Pancreas (tissue), 10 donors: ENCODE measurements at regions not wholly inside any gene's neighbourhood (a gene's known extent, or its start where the extent isn't known, plus 50 kb on each side); places are given as distances from the start of the nearest gene placed in this dataset.
"Not testable (repeated sequence)": the region's sequence is repeated elsewhere in the genome, so short reads cannot be mapped to it uniquely, and the experiment has no call there.

Source experiments
- ATAC-seq, 4 donors: fragments of 200-7000 bp; cut with Tn5 transposase; one replicate each; pipeline versions ENCODE4 v1.8.0 to v1.9.1; 2020; ENCODE audit warnings: mild to moderate bottlenecking in 4 of 4, moderate library complexity in 4 of 4
- DNase-seq, 6 donors: peaks; one replicate each; pipeline ENCODE4 v3.0.0-alpha.2; 2020
- FAIRE-seq: peaks from 2 replicates; lab custom pipeline; 2012; peaks lifted over from hg19 to GRCh38; lab: Jason Lieb, UNC
- H3K27ac ChIP-seq, 4 donors: fragments of 200-600 bp; sonication (generic); 1 replicate in 3 of 4; 2 replicates in 1 of 4; pipeline versions ENCODE4 v1.5.0 to v1.8.0; 2020
- H3K27me3 ChIP-seq, 4 donors: fragments of 200-600 bp; one replicate each; pipeline ENCODE4 v1.8.0; 2021
- H3K36me3 ChIP-seq, 3 donors: fragments of 200-600 bp; sonication (generic) in 1 of 3; one replicate each; pipeline versions ENCODE4 v1.5.0 to v1.8.0; 2020 to 2021
- H3K4me1 ChIP-seq, 3 donors: fragments of 200-600 bp; one replicate each; pipeline ENCODE4 v1.8.0; 2021
- H3K4me3 ChIP-seq, 4 donors: fragments of 200-600 bp; sonication (generic) in 2 of 4; one replicate each; pipeline versions ENCODE4 v1.5.0 to v1.8.0; 2020 to 2021
- H3K9me3 ChIP-seq, 4 donors: fragments of 200-600 bp; one replicate each; pipeline ENCODE4 v1.8.0; 2021
- CTCF ChIP-seq, 4 donors: fragments of 200-600 bp; sonication (generic) in 3 of 4; IDR thresholded peaks; one replicate each; pipeline versions ENCODE4 v1.5.0 to v1.8.0; 2021; ENCODE audit warnings: antibody characterized with exemption in 4 of 4
- WGBS, 2 donors: extraction: QIAGEN DNeasy Blood & Tissue Kit; methylation state at CpG; one replicate each; pipeline ENCODE4 v1.1.7; 2013; 5-methylcytosine and 5-hydroxymethylcytosine counted together
- intact Hi-C, 3 donors: fragments of 100-400 bp; cut with DNase I; formaldehyde crosslinking; loops; one replicate each; pipeline versions ENCODE4 v1.11.1 to v1.14.2; 2022
- donor health status: healthy with polysubstance abuse.
- donor health status: DM: no; HTN: no; CAD: no; lungs with moderate emphysema.
- donor health status: DM: no; HTN: no; CAD: no.
- donor health status: control.
- donor health status: control.
- donor health status: Bipolar disorder and iron deficiency.
- donor health status: DM: yes; HTN: yes; CAD: no.
- donor health status: DM: no; HTN: no; CAD: no.
- donor health status: DM: no; HTN: no; CAD: no.
- donor health status: DM: yes; HTN: yes; CAD: no.

GRCh38 chrX:3425031-3425430, 78.6 kb upstream of the MXRA5 start:
- intact Hi-C loops, result no loop called here
- Histone ChIP-seq H3K9me3 (no peaks in the 10 kb centered on the region), H3K4me1 (no peaks in the 10 kb centered on the region), H3K4me3 (no peak overlapping the region), H3K36me3 (no peaks in the 10 kb centered on the region), H3K27me3 (no peaks in the 10 kb centered on the region), H3K27ac (no peak overlapping the region)
- FAIRE-seq, result no peak
- WGBS, 2 donors, result 39% methylated on average over 6 of the region's 6 CpGs
- no peak for ATAC-seq
- no peak for DNase-seq
- TF ChIP-seq CTCF (IDR thresholded peaks at IDR 0.05), result no peak

GRCh38 chrX:3420316-3420715, 73.9 kb upstream of the MXRA5 start:
- intact Hi-C loops, result no loop called here
- Histone ChIP-seq H3K4me1 (no peaks in the 10 kb centered on the region), H3K4me3 (no peak overlapping the region), H3K9me3 (no peaks in the 10 kb centered on the region), H3K27me3 (no peaks in the 10 kb centered on the region), H3K27ac (no peak overlapping the region), H3K36me3 (no peaks in the 10 kb centered on the region)
- DNase-seq (no peak), ATAC-seq (no peak), FAIRE-seq (no peak)
- WGBS, 2 donors, result 78 to 86% methylated on average over 3 of the region's 3 CpGs
- no peak for TF ChIP-seq CTCF (IDR thresholded peaks at IDR 0.05)

- Histone ChIP-seq H3K27me3 (no peaks in the 10 kb centered on the region), H3K4me3 (no peak overlapping the region), H3K36me3 (no peaks in the 10 kb centered on the region), H3K27ac (no peak overlapping the region), H3K9me3 (no peaks in the 10 kb centered on the region), H3K4me1 (no peaks in the 10 kb centered on the region)
- intact Hi-C loops, result no loop called here
- DNase-seq (no peak), FAIRE-seq (peak; percentile 20), ATAC-seq (no peak)
- 66 to 69% methylated on average over 4 of the region's 4 CpGs for WGBS, 2 donors
- no peak for TF ChIP-seq CTCF (IDR thresholded peaks at IDR 0.05)
Measured at GRCh38 chrX:3415011-3415410, 68.6 kb upstream of the MXRA5 start.

- H3K9me3 ChIP-seq, H3K36me3 ChIP-seq, H3K4me1 ChIP-seq, intact Hi-C loops, H3K27ac ChIP-seq, H3K27me3 ChIP-seq, FAIRE-seq, H3K4me3 ChIP-seq, DNase-seq, ATAC-seq: not testable (repeated sequence)
- WGBS, 2 donors, result 93% methylated on average over 2 of the region's 2 CpGs
Measured at GRCh38 chrX:3411626-3412025, 65.2 kb upstream of the MXRA5 start.

GRCh38 chrX:3409936-3410335, 63.5 kb upstream of the MXRA5 start:
- FAIRE-seq, H3K27me3 ChIP-seq, H3K4me3 ChIP-seq, H3K9me3 ChIP-seq, ATAC-seq, H3K36me3 ChIP-seq, H3K27ac ChIP-seq, DNase-seq, H3K4me1 ChIP-seq, intact Hi-C loops: not testable (repeated sequence)
- WGBS, 2 donors, result 70 to 85% methylated on average over 4 of the region's 4 CpGs

- Histone ChIP-seq H3K27ac (no peak overlapping the region), H3K4me3 (no peak overlapping the region), H3K4me1 (no peaks in the 10 kb centered on the region), H3K27me3 (peaks cover 0 to 4% (median 0%) of the 10 kb centered on the region in 4 donors), H3K9me3 (no peaks in the 10 kb centered on the region), H3K36me3 (no peaks in the 10 kb centered on the region)
- intact Hi-C loops, result no loop called here
- ATAC-seq, result no peak
- no peak for FAIRE-seq
- TF ChIP-seq CTCF (IDR thresholded peaks at IDR 0.05), result no peak
- WGBS, 2 donors, result 77 to 82% methylated on average over 3 of the region's 3 CpGs
- no peak for DNase-seq
Measured at GRCh38 chrX:3407781-3408180, 61.3 kb upstream of the MXRA5 start.
